ENCODE measurements at regions not wholly inside any gene's neighbourhood (a gene's known extent, or its start where the extent isn't known, plus 50 kb on each side); places are given as distances from the start of the nearest gene placed in this dataset.
A peak's percentile ranks its signal among the peaks of the same experiment; 100 is the strongest.

GRCh38 chr6:131362696-131363095, 210.3 kb upstream of the ARG1 start:
- TF ChIP-seq Cebpa-rat (IDR thresholded peaks at IDR 0.05) = no peak
- Histone ChIP-seq H3K4me1 (peaks cover 25 to 43% (median 33%) of the 10 kb centered on the region in 10 experiments), H3K9ac (no peak overlapping the region), H3K27ac (no peak overlapping the region), H3K9me3 (replicated peaks in 1 of 11) (peaks cover 14 to 40% (median 29%) of the 10 kb centered on the region in 11 experiments; a peak in 20 of 22 replicates), H3K4me2 (no peak overlapping the region), H3K4me3 (no peak overlapping the region), H3K36me3 (no peaks in the 10 kb centered on the region), H3K27me3 (no peaks in the 10 kb centered on the region), H4K20me1 (no peaks in the 10 kb centered on the region)

- H3K4me3 ChIP-seq = no peak overlapping the region
- H3K4me1 ChIP-seq = peaks cover 40 to 58% (median 48%) of the 10 kb centered on the region in 10 experiments
- H3K4me2 ChIP-seq = peak overlapping the region in 5 of 11 experiments; percentile 2 to 86 (median 80); a peak in 6 of 22 replicates
- H3K27ac ChIP-seq = peak overlapping the region in 3 of 11 experiments; percentile 92 to 97 (median 93); a peak in 5 of 22 replicates
- no peaks in the 10 kb centered on the region for H3K36me3 ChIP-seq
- H4K20me1 ChIP-seq = no peaks in the 10 kb centered on the region
- no peak overlapping the region for H3K9ac ChIP-seq
- no peak for TF ChIP-seq Cebpa-rat (IDR thresholded peaks at IDR 0.05)
- H3K27me3 ChIP-seq = no peaks in the 10 kb centered on the region
- H3K9me3 ChIP-seq (replicated peaks in 1 of 11) = peaks cover 14 to 40% (median 22%) of the 10 kb centered on the region in 11 experiments; a peak in 20 of 22 replicates
These were observed 208.8 kb upstream of the ARG1 start for GRCh38 chr6:131363947-131364834.

GRCh38 chr6:131366223-131366622, 206.8 kb upstream of the ARG1 start:
- Histone ChIP-seq H3K9ac (peak overlapping the region in 6 of 11 experiments; percentile 48 to 83 (median 80); a peak in 12 of 22 replicates), H3K4me1 (peaks cover 49 to 72% (median 63%) of the 10 kb centered on the region in 10 experiments), H3K27ac (peak overlapping the region in 8 of 11 experiments; percentile 79 to 97 (median 90); a peak in 16 of 22 replicates), H3K36me3 (no peaks in the 10 kb centered on the region), H3K4me3 (no peak overlapping the region), H3K4me2 (peak overlapping the region; percentile 29 to 86 (median 79); a peak in 20 of 22 replicates), H3K9me3 (replicated peaks in 1 of 11) (peaks cover 7 to 33% (median 21%) of the 10 kb centered on the region in 11 experiments; a peak in 20 of 22 replicates), H4K20me1 (no peaks in the 10 kb centered on the region), H3K27me3 (no peaks in the 10 kb centered on the region)
- TF ChIP-seq Cebpa-rat (IDR thresholded peaks at IDR 0.05) = no peak

GRCh38 chr6:131367206-131367873, 205.7 kb upstream of the ARG1 start:
- no peak for TF ChIP-seq Cebpa-rat (IDR thresholded peaks at IDR 0.05)
- no peaks in the 10 kb centered on the region for H3K36me3 ChIP-seq

GRCh38 chr6:131368198-131368911, 204.7 kb upstream of the ARG1 start:
- peak overlapping the region in 10 of 11 experiments; percentile 33 to 83 (median 68); a peak in 19 of 22 replicates for H3K9ac ChIP-seq
- H3K27me3 ChIP-seq = no peaks in the 10 kb centered on the region
- H3K27ac ChIP-seq = peak overlapping the region in 10 of 11 experiments; percentile 0 to 97 (median 84); a peak in 20 of 22 replicates
- no peaks in the 10 kb centered on the region for H4K20me1 ChIP-seq
- peak in 6 of 11 experiments; percentile 18 to 83 (median 61); a peak in 5 of 22 replicates for TF ChIP-seq Cebpa-rat (IDR thresholded peaks at IDR 0.05)
- H3K9me3 ChIP-seq (replicated peaks in 1 of 11) = peaks cover 3 to 37% (median 30%) of the 10 kb centered on the region in 11 experiments; a peak in 16 of 22 replicates
- no peaks in the 10 kb centered on the region for H3K36me3 ChIP-seq
- H3K4me1 ChIP-seq = peaks cover 49 to 74% (median 63%) of the 10 kb centered on the region in 10 experiments
- peak overlapping the region in 5 of 10 experiments; percentile 12 to 31 (median 15); a peak in 5 of 20 replicates for H3K4me3 ChIP-seq
- peak overlapping the region; percentile 74 to 86 (median 79) for H3K4me2 ChIP-seq

More at GRCh38 chr6:131367206-131367873, 205.7 kb upstream of the ARG1 start:
- H3K27me3 ChIP-seq = no peaks in the 10 kb centered on the region
- H3K9me3 ChIP-seq (replicated peaks in 1 of 11) = peaks cover 0 to 32% (median 22%) of the 10 kb centered on the region in 11 experiments; a peak in 15 of 22 replicates
- peaks cover 49 to 74% (median 63%) of the 10 kb centered on the region in 10 experiments for H3K4me1 ChIP-seq
- H3K9ac ChIP-seq = peak overlapping the region in 8 of 11 experiments; percentile 61 to 83 (median 74); a peak in 16 of 22 replicates
- peak overlapping the region; percentile 74 to 86 (median 79); a peak in 21 of 22 replicates for H3K4me2 ChIP-seq
- peak overlapping the region in 9 of 11 experiments; percentile 34 to 97 (median 88); a peak in 17 of 22 replicates for H3K27ac ChIP-seq
- H4K20me1 ChIP-seq = no peaks in the 10 kb centered on the region
- H3K4me3 ChIP-seq = peak overlapping the region in 1 of 10 experiments; percentile 26; a peak in 1 of 20 replicates

GRCh38 chr6:131372535-131372934, 200.5 kb upstream of the ARG1 start:
- no peaks in the 10 kb centered on the region for H4K20me1 ChIP-seq
- H3K27ac ChIP-seq = peak overlapping the region in 1 of 11 experiments; percentile 2; a peak in 1 of 22 replicates
- H3K9me3 ChIP-seq (replicated peaks in 1 of 11) = peaks cover 4 to 46% (median 39%) of the 10 kb centered on the region in 11 experiments; a peak in 16 of 22 replicates
- H3K36me3 ChIP-seq = no peaks in the 10 kb centered on the region
- TF ChIP-seq Cebpa-rat (IDR thresholded peaks at IDR 0.05) = no peak
- H3K9ac ChIP-seq = no peak overlapping the region
- H3K4me3 ChIP-seq = no peak overlapping the region
- H3K27me3 ChIP-seq = no peaks in the 10 kb centered on the region
- H3K4me1 ChIP-seq = peaks cover 26 to 48% (median 35%) of the 10 kb centered on the region in 10 experiments
- no peak overlapping the region for H3K4me2 ChIP-seq

- H3K27me3 ChIP-seq = no peaks in the 10 kb centered on the region
- peaks cover 9 to 51% (median 40%) of the 10 kb centered on the region in 10 experiments for H3K4me1 ChIP-seq
- H3K36me3 ChIP-seq = no peaks in the 10 kb centered on the region
- 0 out of 22 replicates have a peak overlapping the region, but pooled peaks of 2 of the 11 experiments have one; percentile 12 to 24 for H3K9ac ChIP-seq
- peaks cover 9 to 42% (median 32%) of the 10 kb centered on the region in 11 experiments; a peak in 17 of 22 replicates for H3K9me3 ChIP-seq (replicated peaks in 1 of 11)
- H4K20me1 ChIP-seq = no peaks in the 10 kb centered on the region
- H3K4me3 ChIP-seq = no peak overlapping the region
- peak overlapping the region in 4 of 11 experiments; percentile 13 to 47 (median 43); a peak in 7 of 22 replicates for H3K27ac ChIP-seq
- peak overlapping the region in 8 of 11 experiments; percentile 1 to 67 (median 37); a peak in 12 of 22 replicates for H3K4me2 ChIP-seq
- TF ChIP-seq Cebpa-rat (IDR thresholded peaks at IDR 0.05) = no peak
These were observed 195.8 kb upstream of the ARG1 start for GRCh38 chr6:131377112-131377705.
